Mesothelial cell of epicardium (in vitro differentiated cells): ENCODE measurements at regions not wholly inside any gene's neighbourhood (a gene's known extent, or its start where the extent isn't known, plus 50 kb on each side); places are given as distances from the start of the nearest gene placed in this dataset.

ENCODE experiments used
- DNase-seq, 2 experiments: peaks; one replicate each; pipeline ENCODE4 v3.0.0; 2021; ENCODE audit warnings: low spot score in 2 of 2; ENCODE audit not compliant: unreplicated experiment in 2 of 2
- H3K27ac Mint-ChIP-seq: 2 replicates; pipeline ENCODE4 v1.8.0; 2021; ENCODE audit warnings: mixed read lengths
- H3K27me3 Mint-ChIP-seq: 2 replicates; pipeline ENCODE4 v1.8.0; 2021; ENCODE audit warnings: low read depth, mixed read lengths
- H3K36me3 Mint-ChIP-seq: 2 replicates; pipeline ENCODE4 v1.8.0; 2021; ENCODE audit warnings: mixed read lengths
- H3K4me1 Mint-ChIP-seq: 2 replicates; pipeline ENCODE4 v1.8.0; 2021; ENCODE audit warnings: mixed read lengths
- H3K4me3 Mint-ChIP-seq: 2 replicates; pipeline ENCODE4 v1.8.0; 2021; ENCODE audit warnings: mild to moderate bottlenecking, moderate library complexity, mixed read lengths
- H3K9me3 Mint-ChIP-seq: 2 replicates; pipeline ENCODE4 v1.8.0; 2021; ENCODE audit warnings: mixed read lengths
- TF ChIP-seq, protein P1 (sequence below): fragments of 200-600 bp; sonication (generic); IDR thresholded peaks from one replicate; pipeline ENCODE4 v1.5.0; 2021; ENCODE audit warnings: antibody characterized with exemption; ENCODE audit not compliant: unreplicated experiment

DNA sequence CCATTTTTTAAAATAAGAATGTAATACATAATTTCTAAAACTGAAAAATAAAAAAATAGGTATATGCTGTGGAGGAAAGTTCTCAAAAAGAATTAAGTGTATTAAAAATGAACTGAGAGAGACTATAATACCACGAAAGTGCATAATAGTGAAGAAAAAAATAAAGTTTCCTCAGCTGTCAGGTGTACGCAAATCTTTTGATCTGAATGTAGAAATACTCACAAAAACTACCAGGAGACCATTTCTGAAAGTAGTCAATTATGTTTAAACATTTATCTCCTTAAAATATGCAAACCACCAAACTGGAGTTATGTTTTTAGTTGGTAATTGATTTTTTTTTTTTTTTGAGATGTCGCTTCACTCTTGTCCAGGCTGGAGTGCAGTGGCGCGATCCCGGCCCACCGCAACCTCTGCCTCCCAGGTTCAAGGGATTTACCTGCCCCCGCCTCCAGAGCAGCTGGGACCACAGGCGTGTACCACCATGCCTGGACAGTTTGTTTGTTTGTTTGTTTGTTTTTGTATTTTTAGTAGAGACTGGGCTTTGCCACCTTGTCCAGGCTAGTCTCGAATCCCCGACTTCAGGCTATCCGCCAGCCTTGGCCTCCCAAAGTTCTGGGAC, 1169.2 kb upstream of the B3GALT2 start:
- no peak for DNase-seq
- Mint-ChIP-seq H3K4me1 (peaks cover 30% of the 10 kb centered on the region), H3K27ac (no peak overlapping the region), H3K27me3 (no peaks in the 10 kb centered on the region), H3K36me3 (peaks cover 6% of the 10 kb centered on the region), H3K9me3 (peaks cover 7% of the 10 kb centered on the region), H3K4me3 (no peak overlapping the region)
- TF ChIP-seq, protein P1, sequence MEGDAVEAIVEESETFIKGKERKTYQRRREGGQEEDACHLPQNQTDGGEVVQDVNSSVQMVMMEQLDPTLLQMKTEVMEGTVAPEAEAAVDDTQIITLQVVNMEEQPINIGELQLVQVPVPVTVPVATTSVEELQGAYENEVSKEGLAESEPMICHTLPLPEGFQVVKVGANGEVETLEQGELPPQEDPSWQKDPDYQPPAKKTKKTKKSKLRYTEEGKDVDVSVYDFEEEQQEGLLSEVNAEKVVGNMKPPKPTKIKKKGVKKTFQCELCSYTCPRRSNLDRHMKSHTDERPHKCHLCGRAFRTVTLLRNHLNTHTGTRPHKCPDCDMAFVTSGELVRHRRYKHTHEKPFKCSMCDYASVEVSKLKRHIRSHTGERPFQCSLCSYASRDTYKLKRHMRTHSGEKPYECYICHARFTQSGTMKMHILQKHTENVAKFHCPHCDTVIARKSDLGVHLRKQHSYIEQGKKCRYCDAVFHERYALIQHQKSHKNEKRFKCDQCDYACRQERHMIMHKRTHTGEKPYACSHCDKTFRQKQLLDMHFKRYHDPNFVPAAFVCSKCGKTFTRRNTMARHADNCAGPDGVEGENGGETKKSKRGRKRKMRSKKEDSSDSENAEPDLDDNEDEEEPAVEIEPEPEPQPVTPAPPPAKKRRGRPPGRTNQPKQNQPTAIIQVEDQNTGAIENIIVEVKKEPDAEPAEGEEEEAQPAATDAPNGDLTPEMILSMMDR: no peak

DNA sequence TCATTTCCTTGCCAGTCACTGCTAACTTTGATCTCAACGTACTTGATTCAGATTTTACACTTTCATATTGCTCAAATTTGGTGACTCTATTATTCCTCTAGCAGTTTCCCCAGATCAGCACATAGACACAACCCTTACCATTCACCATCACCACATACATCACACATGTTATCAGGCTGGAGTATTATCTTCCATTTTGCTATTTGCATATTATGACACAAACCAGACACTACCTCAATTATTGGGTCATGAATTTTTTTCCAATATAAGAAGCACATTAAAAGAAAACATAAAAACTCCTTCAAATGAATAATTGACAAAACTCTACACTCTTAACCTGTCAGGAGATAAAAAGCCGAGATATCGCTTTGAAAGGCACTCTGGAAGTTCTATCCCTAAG, 1166.7 kb upstream of the B3GALT2 start:
- Mint-ChIP-seq H3K27ac (peak overlapping the region; percentile 68), H3K36me3 (peaks cover 13% of the 10 kb centered on the region), H3K4me3 (peak overlapping the region; percentile 14), H3K9me3 (peaks cover 15% of the 10 kb centered on the region), H3K27me3 (no peaks in the 10 kb centered on the region), H3K4me1 (peaks cover 26% of the 10 kb centered on the region)
- no peak for DNase-seq
- TF ChIP-seq, protein P1: no peak

DNA sequence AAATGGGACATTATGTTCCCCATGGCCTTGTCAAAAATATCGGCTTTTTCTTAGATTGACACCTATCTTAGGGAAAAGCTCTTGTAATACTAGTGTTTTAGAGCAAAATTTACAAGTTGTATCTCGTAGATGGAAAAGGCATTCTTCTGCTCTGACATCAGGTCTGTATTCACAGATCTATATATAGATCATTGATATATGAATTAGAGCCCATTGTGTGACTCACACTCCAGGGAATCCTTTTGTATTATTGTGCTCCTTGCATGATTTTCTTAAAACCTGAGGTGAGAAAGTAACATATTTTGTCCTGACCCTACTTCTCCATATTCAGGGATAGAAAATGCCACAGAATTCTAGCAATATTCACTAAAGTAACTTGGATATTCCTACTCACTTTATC, 1160.8 kb upstream of the B3GALT2 start:
- Mint-ChIP-seq H3K9me3 (peaks cover 41% of the 10 kb centered on the region), H3K27me3 (no peaks in the 10 kb centered on the region), H3K4me3 (no peak overlapping the region), H3K36me3 (peaks cover 17% of the 10 kb centered on the region), H3K4me1 (peaks cover 5% of the 10 kb centered on the region), H3K27ac (no peak overlapping the region)
- TF ChIP-seq, protein P1: no peak
- DNase-seq: no peak

DNA sequence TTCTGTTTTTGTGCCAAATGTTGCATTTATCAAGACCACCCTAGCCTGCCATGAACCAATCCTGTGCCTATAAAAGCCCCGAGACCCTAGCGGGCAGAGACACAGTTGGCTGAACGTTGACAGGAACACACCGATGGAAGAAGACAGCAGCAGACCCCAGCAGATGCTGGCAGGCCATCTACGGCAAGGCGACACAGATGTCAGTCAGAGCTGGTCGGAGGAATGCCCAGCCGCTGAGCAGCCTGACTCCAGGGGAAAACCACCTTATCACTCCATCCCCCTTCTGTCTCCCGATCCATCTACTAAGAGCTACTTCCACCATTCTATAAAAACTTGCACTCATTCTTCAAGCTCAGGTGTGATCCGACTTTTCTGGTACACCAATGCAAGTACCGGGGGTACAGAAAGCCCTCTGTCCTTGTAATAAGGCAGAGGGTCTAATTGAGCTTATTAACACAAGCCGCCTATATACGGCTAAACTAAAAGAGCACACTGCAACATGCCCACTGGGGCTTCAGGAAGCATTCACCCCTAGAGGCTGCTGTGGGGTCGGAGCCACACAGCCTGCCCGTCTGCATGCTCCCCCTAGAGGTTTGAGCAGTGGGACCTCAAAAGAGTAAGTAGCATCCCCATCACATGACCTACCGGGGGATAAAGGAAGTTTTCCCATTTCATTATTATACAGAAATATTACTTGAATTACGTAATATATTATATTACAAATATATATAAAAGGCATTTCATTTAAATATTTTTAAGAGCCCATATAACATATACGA, 1156.3 kb upstream of the B3GALT2 start:
- no peaks in the 10 kb centered on the region for H3K27me3 Mint-ChIP-seq

DNA sequence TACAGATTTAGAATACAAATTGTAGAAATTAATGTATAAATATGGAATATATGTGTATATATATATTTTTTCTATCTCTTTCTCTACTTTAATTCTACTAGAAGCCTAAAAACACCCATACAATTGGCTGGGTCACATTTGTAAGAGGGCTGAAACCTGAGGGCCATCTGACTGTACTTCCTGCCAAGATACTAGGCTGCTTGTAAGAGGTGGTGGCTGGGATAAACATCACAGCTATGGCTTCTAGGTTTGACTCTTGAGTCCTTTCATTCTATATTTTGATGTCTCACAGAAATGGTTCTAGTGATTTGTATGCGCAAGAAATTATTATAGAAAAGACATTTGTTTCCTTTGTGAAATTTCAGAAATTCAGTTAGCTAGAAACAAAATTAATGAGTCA, 1155.2 kb upstream of the B3GALT2 start:
- TF ChIP-seq, protein P1: no peak
- Mint-ChIP-seq H3K4me3 (no peak overlapping the region), H3K9me3 (peaks cover 22% of the 10 kb centered on the region)

More for the DNA sequence above, 1156.3 kb upstream of the B3GALT2 start:
- Mint-ChIP-seq H3K36me3 (peaks cover 5% of the 10 kb centered on the region), H3K4me3 (no peak overlapping the region), H3K27ac (no peak overlapping the region), H3K4me1 (peaks cover 10% of the 10 kb centered on the region), H3K9me3 (peaks cover 27% of the 10 kb centered on the region)
- no peak for DNase-seq
- TF ChIP-seq, protein P1: no peak

More for the DNA sequence above, 1155.2 kb upstream of the B3GALT2 start:
- no peaks in the 10 kb centered on the region for H3K27me3 Mint-ChIP-seq
- no peak overlapping the region for H3K27ac Mint-ChIP-seq
- no peak for DNase-seq
- peaks cover 1% of the 10 kb centered on the region for H3K36me3 Mint-ChIP-seq
- peaks cover 10% of the 10 kb centered on the region for H3K4me1 Mint-ChIP-seq
